NCI-H748 (cell line): ENCODE measurements at regions not wholly inside any gene's neighbourhood (a gene's known extent, or its start where the extent isn't known, plus 50 kb on each side); places are given as distances from the start of the nearest gene placed in this dataset.
A peak's percentile ranks its signal among the peaks of the same experiment; 100 is the strongest.
"Not testable (repeated sequence)": the region's sequence is repeated elsewhere in the genome, so short reads cannot be mapped to it uniquely, and the experiment has no call there.

ENCODE experiments used
- DNase-seq: peaks from one replicate; lab custom pipeline; 2025; ENCODE audit not compliant: unreplicated experiment; lab: John Stamatoyannopoulos, UW

GRCh38 chr16:88263681-88264287 lies 119.0 kb upstream of the ZNF469 start:
- DNase-seq: not testable (repeated sequence)

- DNase-seq: no peak
These were observed 118.0 kb upstream of the ZNF469 start for GRCh38 chr16:88264641-88265285.

- not testable (repeated sequence) for DNase-seq
These were observed 117.3 kb upstream of the ZNF469 start for GRCh38 chr16:88265286-88265938.

DNA sequence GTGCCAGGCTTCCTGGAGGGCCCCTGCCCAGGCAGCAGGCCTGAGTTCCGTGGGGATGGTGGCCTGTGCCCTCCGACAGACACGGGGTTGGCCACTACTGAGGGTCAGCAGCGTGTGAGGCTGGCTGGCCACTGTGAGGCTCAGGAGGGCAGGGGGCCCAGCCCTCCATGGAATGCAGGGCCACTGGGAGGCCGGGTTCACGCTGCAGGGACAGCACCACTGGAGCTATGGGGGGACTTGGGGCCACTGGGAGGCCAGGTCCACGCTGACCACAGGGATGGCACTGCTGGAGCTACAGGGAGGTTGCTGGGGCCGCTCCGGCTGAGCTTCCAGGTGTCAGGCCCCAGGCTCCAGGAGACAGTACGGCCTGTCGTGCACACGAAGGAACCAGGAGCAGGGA lies 116.7 kb upstream of the ZNF469 start:
- not testable (repeated sequence) for DNase-seq

DNA sequence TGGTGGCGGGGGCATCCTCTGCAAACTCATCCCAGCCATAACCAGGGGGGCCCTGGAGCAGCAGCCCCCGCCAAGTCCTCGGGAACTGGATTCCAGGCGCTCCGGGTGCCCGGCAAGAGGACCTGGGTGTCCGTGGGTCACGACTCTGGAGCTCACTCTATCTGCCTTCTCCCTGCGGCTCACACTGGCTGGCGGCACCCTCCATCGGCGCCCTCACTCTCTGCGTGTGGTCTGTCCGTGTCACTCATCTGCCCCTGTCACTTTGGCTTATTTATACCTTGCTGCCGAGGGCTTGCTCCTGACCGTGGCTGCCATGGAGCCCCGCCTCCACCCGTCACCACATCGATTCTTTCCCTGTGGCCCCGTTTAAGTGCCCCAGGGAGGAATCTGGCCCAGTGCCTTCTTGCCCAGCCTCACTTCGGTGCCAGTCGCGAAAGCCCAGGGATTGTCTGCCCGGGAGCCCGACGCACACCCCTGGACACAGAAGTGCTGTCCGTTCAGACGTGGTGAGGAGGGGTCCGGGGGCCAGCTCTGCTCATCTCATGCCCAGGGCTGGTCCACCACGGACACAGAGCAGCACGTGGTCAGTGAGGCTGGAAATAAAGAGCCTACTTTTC lies 115.7 kb upstream of the ZNF469 start:
- not testable (repeated sequence) for DNase-seq

GRCh38 chr16:88268186-88268970 lies 114.4 kb upstream of the ZNF469 start:
- DNase-seq: not testable (repeated sequence)

DNA sequence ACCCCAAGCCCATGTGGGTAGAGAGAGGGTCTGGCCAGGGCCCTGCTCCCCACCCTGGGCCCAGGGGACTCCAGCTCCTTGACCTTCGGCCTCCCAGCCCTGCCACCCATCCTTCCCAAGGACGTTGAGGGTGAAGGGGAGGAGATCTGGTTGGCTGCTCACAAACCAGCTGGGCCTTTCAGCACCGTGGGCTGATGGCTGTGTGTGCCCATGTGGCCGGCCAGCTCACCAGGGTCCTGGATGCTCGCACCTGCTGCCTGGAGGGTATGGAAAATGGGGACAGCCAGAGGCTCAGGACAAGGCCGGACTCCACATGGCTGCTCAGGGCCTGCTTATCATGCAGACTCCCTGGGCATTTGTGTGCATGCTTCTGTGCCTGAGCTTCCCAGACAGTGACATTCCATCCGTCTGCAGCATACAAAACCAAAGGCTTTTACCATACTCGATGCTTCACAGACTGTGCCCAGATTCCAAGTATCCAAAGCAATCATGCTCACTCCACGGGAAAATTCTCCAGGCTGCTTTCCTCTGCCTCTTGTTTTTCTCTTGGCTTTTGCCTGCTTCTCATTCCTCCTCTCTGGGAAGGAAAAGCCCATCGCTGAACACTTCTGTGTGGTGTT lies 112.5 kb upstream of the ZNF469 start:
- not testable (repeated sequence) for DNase-seq

- DNase-seq: not testable (repeated sequence)
These were observed 111.5 kb upstream of the ZNF469 start for GRCh38 chr16:88271296-88271695.

GRCh38 chr16:88271776-88272175 lies 111.0 kb upstream of the ZNF469 start:
- not testable (repeated sequence) for DNase-seq

DNA sequence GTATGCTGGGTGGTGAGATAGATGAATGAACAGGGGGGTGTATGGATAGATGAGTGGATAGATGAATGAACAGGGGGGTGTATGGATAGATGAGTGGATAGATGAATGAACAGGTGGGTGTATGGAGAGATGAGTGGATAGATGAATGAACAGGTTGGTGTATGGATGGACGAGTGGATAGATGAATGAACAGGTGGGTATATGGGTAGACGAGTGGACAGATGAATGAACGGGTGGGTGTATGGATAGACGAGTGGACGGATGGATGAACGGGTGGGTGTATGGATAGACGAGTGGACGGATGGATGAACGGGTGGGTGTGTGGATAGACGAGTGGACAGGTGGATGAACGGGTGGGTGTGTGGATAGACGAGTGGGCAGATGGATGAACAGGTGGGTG lies 110.3 kb upstream of the ZNF469 start:
- DNase-seq: not testable (repeated sequence)

GRCh38 chr16:88274126-88274750 lies 108.5 kb upstream of the ZNF469 start:
- DNase-seq: not testable (repeated sequence)

- no peak for DNase-seq
These were observed 107.9 kb upstream of the ZNF469 start for GRCh38 chr16:88274847-88275246.

- not testable (repeated sequence) for DNase-seq
These were observed 107.2 kb upstream of the ZNF469 start for GRCh38 chr16:88275336-88276122.

GRCh38 chr16:88276123-88276588 lies 106.6 kb upstream of the ZNF469 start:
- DNase-seq: not testable (repeated sequence)

DNA sequence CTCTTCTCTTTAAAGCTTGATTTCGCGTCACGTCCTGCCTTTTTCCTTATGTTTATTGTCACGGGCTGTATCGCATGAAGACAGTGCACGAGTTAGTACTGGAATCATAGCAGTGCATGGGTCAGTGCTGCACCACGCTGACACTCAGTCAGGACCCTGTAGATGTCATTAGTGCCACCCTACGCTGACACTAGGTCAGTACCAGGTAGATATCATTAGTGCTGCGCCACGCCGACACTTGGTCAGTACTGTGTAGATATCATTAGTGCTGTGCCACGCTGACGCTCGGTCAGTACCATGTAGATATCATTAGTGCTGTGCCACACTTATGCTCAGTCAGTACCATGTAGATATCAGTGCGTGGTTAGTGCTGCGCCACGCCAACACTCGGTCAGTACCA lies 106.2 kb upstream of the ZNF469 start:
- DNase-seq: no peak

DNA sequence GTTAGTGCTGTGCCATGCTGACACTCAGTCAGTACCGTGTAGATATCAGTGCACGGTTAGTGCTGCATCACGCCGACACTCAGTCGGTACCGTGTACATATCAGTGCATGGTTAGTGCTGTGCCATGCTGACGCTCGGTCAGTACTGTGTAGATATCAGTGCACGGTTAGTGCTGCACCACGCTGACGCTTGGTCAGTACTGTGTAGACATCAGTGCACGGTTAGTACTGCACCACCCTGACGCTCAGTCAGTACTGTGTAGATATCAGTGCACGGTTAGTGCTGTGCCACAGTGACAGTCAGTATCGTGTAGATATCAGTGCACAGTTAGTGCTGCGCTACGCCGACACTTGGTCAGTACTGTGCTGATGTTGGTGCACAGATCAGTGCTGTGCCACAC lies 102.8 kb upstream of the ZNF469 start:
- DNase-seq: no peak

- DNase-seq: no peak
These were observed 100.7 kb upstream of the ZNF469 start for GRCh38 chr16:88281858-88282563.

GRCh38 chr16:88282564-88283395 lies 100.0 kb upstream of the ZNF469 start:
- DNase-seq: peak; percentile 18
